A549 (cell line): ENCODE measurements at regions not wholly inside any gene's neighbourhood (a gene's known extent, or its start where the extent isn't known, plus 50 kb on each side); places are given as distances from the start of the nearest gene placed in this dataset.
A peak's percentile ranks its signal among the peaks of the same experiment; 100 is the strongest.

Experiments used
- ATAC-seq, 2 experiments: fragments of 200-7000 bp in 1 of 2; fragments of >200 bp in 1 of 2; cut with Nextera tagmentation in 1 of 2; cut with Tn5 transposase in 1 of 2; 3 replicates each; pipeline versions ENCODE4 v1.8.0 to v1.9.1; 2018 to 2020; ENCODE audit warnings: mild to moderate bottlenecking in 1 of 2, moderate library complexity in 1 of 2
- CTCF ChIA-PET: fragments of 300-600 bp; sonication (Branson Sonifier 250); formaldehyde crosslinking; extraction: SDS; loops from one replicate; lab custom pipeline; 2021; ENCODE audit warnings: antibody characterized with exemption, inconsistent platforms; lab: Yijun Ruan, JAX
- POLR2A ChIA-PET: fragments of 350-600 bp; formaldehyde crosslinking; extraction: SDS; loops from one replicate; lab custom pipeline; 2021; ENCODE audit warnings: antibody characterized with exemption, inconsistent platforms; lab: Yijun Ruan, JAX
- DNase-seq, 2 experiments: peaks; one replicate each; pipeline versions ENCODE4 v3.0.0 to v3.0.0-alpha.2; 2011 to 2016; ENCODE audit warnings: low read depth in 1 of 2, low spot score in 1 of 2
- FAIRE-seq: peaks from 2 replicates; lab custom pipeline; 2011; peaks lifted over from hg19 to GRCh38; lab: Jason Lieb, UNC
- H3K27ac ChIP-seq, 2 experiments: fragments of >200 bp; sonication (Bioruptor Twin); formaldehyde crosslinking; 3 replicates each; pipeline ENCODE4 v1.5.1; 2016 to 2017
- H3K4me1 ChIP-seq: fragments of >200 bp; sonication (Bioruptor Twin); formaldehyde crosslinking; 3 replicates; pipeline ENCODE4 v1.6.1; 2016
- H3K4me2 ChIP-seq: fragments of >200 bp; sonication (Bioruptor Twin); formaldehyde crosslinking; 3 replicates; pipeline ENCODE4 v1.6.1; 2016
- H3K4me3 ChIP-seq: fragments of >200 bp; sonication (Bioruptor Twin); formaldehyde crosslinking; 3 replicates; pipeline ENCODE4 v1.5.1; 2016
- H3K9me3 ChIP-seq: fragments of >200 bp; sonication (Bioruptor Twin); formaldehyde crosslinking; 3 replicates; pipeline ENCODE4 v1.6.1; 2016
- BHLHE40 ChIP-seq: IDR thresholded peaks from 2 replicates; pipeline ENCODE4 v1.6.1; 2012; ENCODE audit warnings: low read depth, low read length, inconsistent platforms
- CBX2 ChIP-seq: fragments of 200-600 bp; sonication (generic); IDR thresholded peaks from 2 replicates; pipeline ENCODE4 v1.6.1; 2016; ENCODE audit warnings: low read depth, mild to moderate bottlenecking, borderline replicate concordance
- CHD4 ChIP-seq: fragments of 200-600 bp; sonication (generic); IDR thresholded peaks from 2 replicates; pipeline ENCODE4 v1.6.1; 2016; ENCODE audit warnings: antibody characterized with exemption, mild to moderate bottlenecking, borderline replicate concordance
- CTCF ChIP-seq: fragments of >200 bp; sonication (Bioruptor Twin); formaldehyde crosslinking; IDR thresholded peaks from 3 replicates; pipeline ENCODE4 v1.5.1; 2016
- EP300 ChIP-seq, 2 experiments: fragments of >200 bp; sonication (Bioruptor Twin); formaldehyde crosslinking; IDR thresholded peaks; 2 replicates in 1 of 2; 3 replicates in 1 of 2; pipeline ENCODE4 v1.6.1; 2016 to 2017
- FOSB ChIP-seq: fragments of 250-450 bp; sonication (Bioruptor Pico); IDR thresholded peaks from 2 replicates; pipeline ENCODE4 v1.5.0; 2020; ENCODE audit warnings: mild to moderate bottlenecking, moderate library complexity
- FOXS1 ChIP-seq: fragments of 250-450 bp; sonication (Bioruptor Pico); IDR thresholded peaks from 2 replicates; pipeline ENCODE4 v1.5.0; 2020; ENCODE audit warnings: mild to moderate bottlenecking, moderate library complexity
- JUN ChIP-seq, 2 experiments: fragments of >200 bp; sonication (Bioruptor Twin); formaldehyde crosslinking; IDR thresholded peaks; 2 replicates in 1 of 2; 3 replicates in 1 of 2; pipeline ENCODE4 v1.6.1; 2016 to 2017
- JUNB ChIP-seq: fragments of >200 bp; sonication (Bioruptor Twin); formaldehyde crosslinking; IDR thresholded peaks from 2 replicates; pipeline ENCODE4 v1.6.1; 2016
- KDM1A ChIP-seq: fragments of 200-600 bp; sonication (generic); IDR thresholded peaks from 2 replicates; pipeline ENCODE4 v1.6.1; 2016; ENCODE audit warnings: low read depth, mild to moderate bottlenecking
- POLR2AphosphoS2 ChIP-seq: conservative IDR thresholded peaks from 2 replicates; pipeline ENCODE4 v1.6.1; 2012; ENCODE audit warnings: low read length, improper control_type of control experiment, inconsistent platforms
- RCOR1 ChIP-seq: fragments of 150-350 bp; IDR thresholded peaks from 2 replicates; pipeline ENCODE4 v1.6.1; 2014; ENCODE audit warnings: antibody characterized with exemption, low read length, low read depth
- REST ChIP-seq: fragments of 200-600 bp; sonication (generic); IDR thresholded peaks from 2 replicates; pipeline ENCODE4 v1.6.1; 2016; ENCODE audit warnings: antibody characterized with exemption, mild to moderate bottlenecking, moderate library complexity
- ZFP36 ChIP-seq: fragments of 450-650 bp; IDR thresholded peaks from 2 replicates; pipeline ENCODE4 v1.6.1; 2014; ENCODE audit warnings: borderline replicate concordance; ENCODE audit not compliant: partially characterized antibody
- ZNF302 ChIP-seq: fragments of 250-450 bp; sonication (Bioruptor Pico); IDR thresholded peaks from 2 replicates; pipeline ENCODE4 v1.9.0; 2021; ENCODE audit warnings: inconsistent platforms, mild to moderate bottlenecking, moderate library complexity
- ZSCAN20 ChIP-seq: fragments of 250-450 bp; sonication (Bioruptor Pico); IDR thresholded peaks from 2 replicates; pipeline ENCODE4 v1.8.0; 2022; ENCODE audit warnings: mild to moderate bottlenecking, moderate library complexity
- WGBS: methylation state at CpG from one replicate; pipeline ENCODE4 v1.1.6; 2017; ENCODE audit errors: missing lambda C conversion rate; 5-methylcytosine and 5-hydroxymethylcytosine counted together
- TF ChIP-seq, protein P1 (sequence below): fragments of 250-450 bp; sonication (Bioruptor Pico); IDR thresholded peaks from 2 replicates; pipeline ENCODE4 v1.5.0; 2021; ENCODE audit warnings: mild to moderate bottlenecking, moderate library complexity, borderline replicate concordance
- TF ChIP-seq, protein P2 (sequence below): IDR thresholded peaks from 2 replicates; pipeline ENCODE4 v1.6.1; 2012
- TF ChIP-seq, protein P3 (sequence below): IDR thresholded peaks from 2 replicates; pipeline ENCODE4 v1.6.1; 2012; ENCODE audit warnings: low read depth, borderline replicate concordance
- TF ChIP-seq, protein P4 (sequence below): IDR thresholded peaks from 2 replicates; pipeline ENCODE4 v1.6.1; 2012

DNA sequence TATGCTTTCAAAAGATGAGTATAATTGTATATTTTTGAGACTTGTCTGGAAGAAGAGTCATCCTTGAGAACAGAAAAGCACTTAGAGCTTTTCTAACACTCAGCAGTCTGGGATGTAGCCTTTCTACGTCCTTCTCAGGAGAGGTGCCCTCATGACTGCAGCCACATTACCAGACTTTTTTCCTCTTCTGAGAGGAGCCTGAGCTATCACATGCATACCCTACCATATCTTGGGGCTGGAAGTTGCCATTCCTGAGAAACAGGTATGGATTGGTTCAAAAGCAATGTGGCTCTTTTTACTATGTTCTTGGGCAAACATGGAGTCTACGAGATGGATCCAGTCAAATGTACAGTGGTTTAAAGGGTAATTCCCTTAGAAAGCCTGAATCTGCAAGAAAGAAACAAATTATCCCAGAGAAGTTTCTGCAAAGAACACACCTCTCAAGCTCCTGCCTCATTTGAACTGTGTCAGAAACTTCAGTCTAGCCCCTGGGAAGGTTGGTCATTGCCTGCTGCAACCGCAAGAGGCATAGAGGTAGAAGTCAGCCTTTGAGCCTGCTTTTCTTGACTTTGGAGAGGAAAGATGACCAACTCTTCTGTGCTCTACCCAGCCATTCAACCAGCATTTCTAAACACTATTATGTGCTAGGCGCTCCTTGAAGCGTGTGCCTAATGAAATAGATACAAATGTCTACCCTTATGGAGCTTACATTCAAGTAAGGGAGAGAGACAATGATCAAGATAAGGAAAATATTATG is 401.9 kb upstream of the ACTBL2 start:
- TF ChIP-seq RCOR1, result no peak
- no peak for TF ChIP-seq JUNB
- TF ChIP-seq, protein P1, sequence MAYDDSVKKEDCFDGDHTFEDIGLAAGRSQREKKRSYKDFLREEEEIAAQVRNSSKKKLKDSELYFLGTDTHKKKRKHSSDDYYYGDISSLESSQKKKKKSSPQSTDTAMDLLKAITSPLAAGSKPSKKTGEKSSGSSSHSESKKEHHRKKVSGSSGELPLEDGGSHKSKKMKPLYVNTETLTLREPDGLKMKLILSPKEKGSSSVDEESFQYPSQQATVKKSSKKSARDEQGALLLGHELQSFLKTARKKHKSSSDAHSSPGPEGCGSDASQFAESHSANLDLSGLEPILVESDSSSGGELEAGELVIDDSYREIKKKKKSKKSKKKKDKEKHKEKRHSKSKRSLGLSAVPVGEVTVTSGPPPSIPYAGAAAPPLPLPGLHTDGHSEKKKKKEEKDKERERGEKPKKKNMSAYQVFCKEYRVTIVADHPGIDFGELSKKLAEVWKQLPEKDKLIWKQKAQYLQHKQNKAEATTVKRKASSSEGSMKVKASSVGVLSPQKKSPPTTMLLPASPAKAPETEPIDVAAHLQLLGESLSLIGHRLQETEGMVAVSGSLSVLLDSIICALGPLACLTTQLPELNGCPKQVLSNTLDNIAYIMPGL (CRISPR knock-in tag), result no peak
- TF ChIP-seq, protein P2, sequence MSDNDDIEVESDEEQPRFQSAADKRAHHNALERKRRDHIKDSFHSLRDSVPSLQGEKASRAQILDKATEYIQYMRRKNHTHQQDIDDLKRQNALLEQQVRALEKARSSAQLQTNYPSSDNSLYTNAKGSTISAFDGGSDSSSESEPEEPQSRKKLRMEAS, result no peak
- TF ChIP-seq CBX2, result no peak
- TF ChIP-seq FOSB, result no peak
- TF ChIP-seq CTCF, result no peak
- TF ChIP-seq, all 56 proteins: peak for 0
- POLR2A ChIA-PET, result interaction anchor here (2.2 kb wide), 1 partner anchor 575 kb away, joined by 7 read pairs; no protein-coding TSS in a partner anchor
- H3K27ac ChIP-seq, result peak overlapping the region in 1 of 2 experiments; percentile 4; a peak in 1 of 6 replicates
- H3K4me1 ChIP-seq, result peaks cover 20% of the 10 kb centered on the region
- no peak overlapping the region for H3K4me2 ChIP-seq
- no peaks in the 10 kb centered on the region for H3K9me3 ChIP-seq
- FAIRE-seq (no peak), DNase-seq (no peak), ATAC-seq (no peak)
- no peak overlapping the region for H3K4me3 ChIP-seq
- CTCF ChIA-PET, result interaction anchor here (0.5 to 10.3 kb wide), 8 partner anchors 69 to 586 kb away, joined by 3 to 147 read pairs (median 5); partner anchors contain the start of gene PLK2
- 94% methylated on average over 5 of the region's 5 CpGs for WGBS

GRCh38 chr5:57880216-57880615 is 397.6 kb upstream of the ACTBL2 start:
- no peak for DNase-seq
- CTCF ChIA-PET, result interaction anchor here (0.9 to 10.3 kb wide), 6 partner anchors 19 to 582 kb away, joined by 3 to 147 read pairs (median 9); partner anchors contain the start of gene PLK2
- TF ChIP-seq, protein P3, sequence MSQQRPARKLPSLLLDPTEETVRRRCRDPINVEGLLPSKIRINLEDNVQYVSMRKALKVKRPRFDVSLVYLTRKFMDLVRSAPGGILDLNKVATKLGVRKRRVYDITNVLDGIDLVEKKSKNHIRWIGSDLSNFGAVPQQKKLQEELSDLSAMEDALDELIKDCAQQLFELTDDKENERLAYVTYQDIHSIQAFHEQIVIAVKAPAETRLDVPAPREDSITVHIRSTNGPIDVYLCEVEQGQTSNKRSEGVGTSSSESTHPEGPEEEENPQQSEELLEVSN, result no peak
- TF ChIP-seq CBX2 (no peak), POLR2AphosphoS2 (no peak), KDM1A (no peak), CHD4 (no peak), ZFP36 (no peak)
- TF ChIP-seq, all 56 proteins: peak for 0
- H3K27ac ChIP-seq, result 0 out of 6 replicates have a peak overlapping the region, but pooled peaks of 1 of the 2 experiments have one; percentile 14
- H3K4me1 ChIP-seq, result no peaks in the 10 kb centered on the region
- ATAC-seq, result no peak
- POLR2A ChIA-PET, result no interaction called here
- FAIRE-seq, result no peak
- H3K9me3 ChIP-seq, result no peaks in the 10 kb centered on the region
- H3K4me3 ChIP-seq, result no peak overlapping the region
- WGBS, result 52% methylated on average over 2 of the region's 2 CpGs
- no peak overlapping the region for H3K4me2 ChIP-seq

DNA sequence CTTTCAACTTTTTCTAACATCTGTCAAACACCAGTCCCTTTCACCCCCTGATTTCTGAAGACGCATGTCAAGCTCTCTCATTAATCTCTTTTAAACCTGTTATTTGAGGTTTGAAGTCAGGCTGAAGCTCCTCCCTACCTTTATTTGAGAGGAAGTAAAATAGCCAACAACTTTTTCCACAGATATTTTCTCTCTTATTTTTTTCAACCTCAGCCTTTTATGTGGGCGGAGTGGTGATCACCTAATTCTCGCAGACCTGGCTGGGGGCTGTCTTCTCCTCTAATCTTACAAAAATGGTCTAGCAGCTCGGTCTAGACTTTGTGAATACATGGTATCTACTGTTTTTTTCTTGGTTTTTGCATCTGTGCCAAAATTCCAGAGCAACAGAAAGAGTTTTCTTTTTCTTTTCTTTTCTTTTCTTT is 395.7 kb upstream of the ACTBL2 start:
- ChIA-PET POLR2A (interaction anchor here (0.9 kb wide), 1 partner anchor 581 kb away, joined by 3 read pairs; the partner anchor contains the start of gene PLK2), CTCF (interaction anchor here (0.9 to 5.1 kb wide), 3 partner anchors 9 to 99 kb away, joined by 3 to 20 read pairs (median 10); no protein-coding TSS in a partner anchor)
- H3K4me1 ChIP-seq, result no peaks in the 10 kb centered on the region
- no peaks in the 10 kb centered on the region for H3K9me3 ChIP-seq
- DNase-seq, result no peak
- H3K4me3 ChIP-seq, result no peak overlapping the region
- H3K27ac ChIP-seq, result no peak overlapping the region
- no peak for FAIRE-seq
- no peak for ATAC-seq
- H3K4me2 ChIP-seq, result no peak overlapping the region
- WGBS, result 96% methylated on average over 4 of the region's 4 CpGs
- no peak for TF ChIP-seq BHLHE40
- TF ChIP-seq, protein P2, result no peak
- TF ChIP-seq REST, result no peak
- TF ChIP-seq EP300 (IDR thresholded peaks at IDR 0.05), result no peak
- TF ChIP-seq JUN (IDR thresholded peaks at IDR 0.05), result no peak
- TF ChIP-seq RCOR1, result no peak
- TF ChIP-seq, protein P4, sequence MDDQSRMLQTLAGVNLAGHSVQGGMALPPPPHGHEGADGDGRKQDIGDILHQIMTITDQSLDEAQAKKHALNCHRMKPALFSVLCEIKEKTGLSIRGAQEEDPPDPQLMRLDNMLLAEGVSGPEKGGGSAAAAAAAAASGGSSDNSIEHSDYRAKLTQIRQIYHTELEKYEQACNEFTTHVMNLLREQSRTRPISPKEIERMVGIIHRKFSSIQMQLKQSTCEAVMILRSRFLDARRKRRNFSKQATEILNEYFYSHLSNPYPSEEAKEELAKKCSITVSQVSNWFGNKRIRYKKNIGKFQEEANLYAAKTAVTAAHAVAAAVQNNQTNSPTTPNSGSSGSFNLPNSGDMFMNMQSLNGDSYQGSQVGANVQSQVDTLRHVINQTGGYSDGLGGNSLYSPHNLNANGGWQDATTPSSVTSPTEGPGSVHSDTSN, result no peak
- TF ChIP-seq ZNF302 (CRISPR knock-in tag), result no peak
- no peak for TF ChIP-seq FOXS1
- TF ChIP-seq ZSCAN20 (CRISPR knock-in tag), result no peak
